ENCODE measurements at regions not wholly inside any gene's neighbourhood (a gene's known extent, or its start where the extent isn't known, plus 50 kb on each side); places are given as distances from the start of the nearest gene placed in this dataset.

GRCh38 chr4:63693321-63693720 is 715.9 kb downstream of the TECRL start:
- H3K27ac ChIP-seq: no peak overlapping the region
- TF ChIP-seq POLR2AphosphoS5 (IDR thresholded peaks at IDR 0.05) (no peak), EP300 (IDR thresholded peaks at IDR 0.05) (no peak), POLR2A (IDR thresholded peaks at IDR 0.05) (no peak)
- TF ChIP-seq, protein P1, sequence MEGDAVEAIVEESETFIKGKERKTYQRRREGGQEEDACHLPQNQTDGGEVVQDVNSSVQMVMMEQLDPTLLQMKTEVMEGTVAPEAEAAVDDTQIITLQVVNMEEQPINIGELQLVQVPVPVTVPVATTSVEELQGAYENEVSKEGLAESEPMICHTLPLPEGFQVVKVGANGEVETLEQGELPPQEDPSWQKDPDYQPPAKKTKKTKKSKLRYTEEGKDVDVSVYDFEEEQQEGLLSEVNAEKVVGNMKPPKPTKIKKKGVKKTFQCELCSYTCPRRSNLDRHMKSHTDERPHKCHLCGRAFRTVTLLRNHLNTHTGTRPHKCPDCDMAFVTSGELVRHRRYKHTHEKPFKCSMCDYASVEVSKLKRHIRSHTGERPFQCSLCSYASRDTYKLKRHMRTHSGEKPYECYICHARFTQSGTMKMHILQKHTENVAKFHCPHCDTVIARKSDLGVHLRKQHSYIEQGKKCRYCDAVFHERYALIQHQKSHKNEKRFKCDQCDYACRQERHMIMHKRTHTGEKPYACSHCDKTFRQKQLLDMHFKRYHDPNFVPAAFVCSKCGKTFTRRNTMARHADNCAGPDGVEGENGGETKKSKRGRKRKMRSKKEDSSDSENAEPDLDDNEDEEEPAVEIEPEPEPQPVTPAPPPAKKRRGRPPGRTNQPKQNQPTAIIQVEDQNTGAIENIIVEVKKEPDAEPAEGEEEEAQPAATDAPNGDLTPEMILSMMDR (IDR thresholded peaks at IDR 0.05): no peak
- H3K4me1 ChIP-seq: no peaks in the 10 kb centered on the region
- no peak for ATAC-seq (ENCODE audit: low FRiP score in 2 of 2)
- peaks cover 0 to 3% (median 0%) of the 10 kb centered on the region in 4 donors for H3K9me3 ChIP-seq
- WGBS, 2 donors: 54 to 73% methylated on average over 2 of the region's 2 CpGs
- H3K27me3 ChIP-seq: no peaks in the 10 kb centered on the region
- H3K4me3 ChIP-seq: no peak overlapping the region
- DNase-seq: no peak
- no peaks in the 10 kb centered on the region for H3K36me3 ChIP-seq

- Histone ChIP-seq H3K27ac (no peak overlapping the region), H3K4me3 (no peak overlapping the region), H3K9me3 (no peaks in the 10 kb centered on the region), H3K27me3 (no peaks in the 10 kb centered on the region), H3K36me3 (no peaks in the 10 kb centered on the region), H3K4me1 (no peaks in the 10 kb centered on the region)
- WGBS, 2 donors: 62 to 78% methylated on average over 3 of the region's 3 CpGs
- ATAC-seq (ENCODE audit: low FRiP score in 2 of 2) (no peak), DNase-seq (no peak)
- TF ChIP-seq, protein P1 (IDR thresholded peaks at IDR 0.05): no peak
- TF ChIP-seq POLR2A (IDR thresholded peaks at IDR 0.05) (no peak), POLR2AphosphoS5 (IDR thresholded peaks at IDR 0.05) (no peak), EP300 (IDR thresholded peaks at IDR 0.05) (no peak)
These were observed 730.8 kb downstream of the TECRL start for GRCh38 chr4:63678358-63678931.

- Histone ChIP-seq H3K27me3 (no peaks in the 10 kb centered on the region), H3K4me1 (no peaks in the 10 kb centered on the region), H3K4me3 (no peak overlapping the region), H3K9me3 (no peaks in the 10 kb centered on the region), H3K36me3 (no peaks in the 10 kb centered on the region), H3K27ac (no peak overlapping the region)
- no peak for ATAC-seq (ENCODE audit: low FRiP score in 2 of 2)
- DNase-seq: no peak
- TF ChIP-seq POLR2A (IDR thresholded peaks at IDR 0.05) (no peak), EP300 (IDR thresholded peaks at IDR 0.05) (no peak), POLR2AphosphoS5 (IDR thresholded peaks at IDR 0.05) (no peak)
- TF ChIP-seq, protein P1 (IDR thresholded peaks at IDR 0.05): no peak
- 41 to 59% methylated on average over 1 of the region's 1 CpG for WGBS, 2 donors
These were observed 738.5 kb downstream of the TECRL start for GRCh38 chr4:63670735-63671134.

DNA sequence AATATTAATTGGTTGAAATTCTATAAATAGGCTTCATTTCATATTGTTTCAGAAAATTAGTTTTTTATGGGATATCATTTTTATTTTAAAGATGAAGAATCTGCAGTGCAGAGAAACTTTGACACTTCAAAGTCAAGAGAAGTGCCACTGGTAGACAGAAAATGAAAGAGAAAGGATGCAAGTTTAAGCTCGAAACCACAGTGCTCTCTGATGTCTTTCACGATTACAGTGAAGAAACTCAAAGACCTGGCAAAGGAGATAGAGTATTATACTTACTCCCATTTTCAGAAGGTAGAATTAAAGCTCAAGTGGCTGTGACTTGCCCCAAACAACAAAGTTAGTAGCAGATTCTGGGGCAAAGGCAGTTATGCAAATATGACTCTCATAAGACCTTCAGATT is 745.4 kb downstream of the TECRL start:
- Histone ChIP-seq H3K4me1 (no peaks in the 10 kb centered on the region), H3K36me3 (no peaks in the 10 kb centered on the region), H3K4me3 (no peak overlapping the region), H3K27ac (no peak overlapping the region), H3K27me3 (no peaks in the 10 kb centered on the region), H3K9me3 (no peaks in the 10 kb centered on the region)
- ATAC-seq (ENCODE audit: low FRiP score in 2 of 2) (no peak), DNase-seq (no peak)
- TF ChIP-seq EP300 (IDR thresholded peaks at IDR 0.05) (no peak), POLR2AphosphoS5 (IDR thresholded peaks at IDR 0.05) (no peak), POLR2A (IDR thresholded peaks at IDR 0.05) (no peak)
- TF ChIP-seq, protein P1 (IDR thresholded peaks at IDR 0.05): no peak
- WGBS, 2 donors: 83 to 92% methylated on average over 2 of the region's 2 CpGs

GRCh38 chr4:63644396-63644795 is 764.9 kb downstream of the TECRL start:
- Histone ChIP-seq H3K27ac (no peak overlapping the region), H3K4me1 (no peaks in the 10 kb centered on the region), H3K4me3 (no peak overlapping the region), H3K9me3 (no peaks in the 10 kb centered on the region), H3K36me3 (no peaks in the 10 kb centered on the region), H3K27me3 (no peaks in the 10 kb centered on the region)
- DNase-seq: no peak
- TF ChIP-seq POLR2AphosphoS5 (IDR thresholded peaks at IDR 0.05) (no peak), EP300 (IDR thresholded peaks at IDR 0.05) (no peak), POLR2A (IDR thresholded peaks at IDR 0.05) (no peak)
- TF ChIP-seq, protein P1 (IDR thresholded peaks at IDR 0.05): no peak
- WGBS, 2 donors: 55 to 59% methylated on average over 3 of the region's 3 CpGs
- ATAC-seq (ENCODE audit: low FRiP score in 2 of 2): no peak
